ENCODE measurements at regions not wholly inside any gene's neighbourhood (a gene's known extent, or its start where the extent isn't known, plus 50 kb on each side); places are given as distances from the start of the nearest gene placed in this dataset.

DNA sequence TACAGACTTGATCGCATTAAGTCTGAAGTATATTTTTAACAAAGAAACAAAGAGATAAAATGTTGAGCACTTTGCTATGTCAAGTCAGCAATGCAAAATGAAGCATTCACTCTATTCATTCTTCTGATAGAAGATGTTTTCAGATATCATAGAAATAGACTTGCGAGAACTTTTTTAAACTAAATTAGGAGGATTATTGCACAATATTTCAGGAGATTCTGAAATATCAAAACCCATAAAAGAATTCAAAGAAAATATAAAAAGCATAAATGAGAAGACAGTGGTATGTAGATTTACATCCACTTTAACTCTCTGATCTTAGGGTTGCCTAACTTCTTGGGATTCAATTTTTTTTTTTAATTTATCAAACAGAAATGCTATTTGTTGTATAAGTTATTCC is 81.1 kb upstream of the PABPC4L start:
- ChIA-PET POLR2A (no interaction called here), CTCF (interaction anchor here (1.2 kb wide), 1 partner anchor 11 kb away, joined by 3 read pairs; no protein-coding TSS in a partner anchor)
- H3K9me3 ChIP-seq (replicated peaks; ENCODE audit: control insufficient read depth, insufficient read depth, low read length) = no peaks in the 10 kb centered on the region
- TF ChIP-seq EZH2 (IDR thresholded peaks at IDR 0.05; ENCODE audit: borderline replicate concordance, low read depth, low read length, severe bottlenecking) (no peak), GATA2 (IDR thresholded peaks at IDR 0.05; ENCODE audit: insufficient read depth, insufficient read length, low read depth, low read length) (no peak), JUN (IDR thresholded peaks at IDR 0.05; ENCODE audit: borderline replicate concordance, insufficient read depth, insufficient read length, low read depth) (no peak), POLR2AphosphoS5 (IDR thresholded peaks at IDR 0.05; ENCODE audit: insufficient read depth, low read depth, low read length) (no peak), MYC (IDR thresholded peaks at IDR 0.05; ENCODE audit: low read depth, low read length) (no peak), FOS (IDR thresholded peaks at IDR 0.05; ENCODE audit: borderline replicate concordance, insufficient read depth, low read length) (no peak), POLR2A (IDR thresholded peaks at IDR 0.05; ENCODE audit: low read depth, low read length) (no peak)
- TF ChIP-seq, protein P1, sequence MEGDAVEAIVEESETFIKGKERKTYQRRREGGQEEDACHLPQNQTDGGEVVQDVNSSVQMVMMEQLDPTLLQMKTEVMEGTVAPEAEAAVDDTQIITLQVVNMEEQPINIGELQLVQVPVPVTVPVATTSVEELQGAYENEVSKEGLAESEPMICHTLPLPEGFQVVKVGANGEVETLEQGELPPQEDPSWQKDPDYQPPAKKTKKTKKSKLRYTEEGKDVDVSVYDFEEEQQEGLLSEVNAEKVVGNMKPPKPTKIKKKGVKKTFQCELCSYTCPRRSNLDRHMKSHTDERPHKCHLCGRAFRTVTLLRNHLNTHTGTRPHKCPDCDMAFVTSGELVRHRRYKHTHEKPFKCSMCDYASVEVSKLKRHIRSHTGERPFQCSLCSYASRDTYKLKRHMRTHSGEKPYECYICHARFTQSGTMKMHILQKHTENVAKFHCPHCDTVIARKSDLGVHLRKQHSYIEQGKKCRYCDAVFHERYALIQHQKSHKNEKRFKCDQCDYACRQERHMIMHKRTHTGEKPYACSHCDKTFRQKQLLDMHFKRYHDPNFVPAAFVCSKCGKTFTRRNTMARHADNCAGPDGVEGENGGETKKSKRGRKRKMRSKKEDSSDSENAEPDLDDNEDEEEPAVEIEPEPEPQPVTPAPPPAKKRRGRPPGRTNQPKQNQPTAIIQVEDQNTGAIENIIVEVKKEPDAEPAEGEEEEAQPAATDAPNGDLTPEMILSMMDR (IDR thresholded peaks at IDR 0.05; ENCODE audit: extremely low read depth in 1 of 2, insufficient read depth in 1 of 2, low read depth in 1 of 2, low read length in 2 of 2) = no peak
- TF ChIP-seq, protein P2, sequence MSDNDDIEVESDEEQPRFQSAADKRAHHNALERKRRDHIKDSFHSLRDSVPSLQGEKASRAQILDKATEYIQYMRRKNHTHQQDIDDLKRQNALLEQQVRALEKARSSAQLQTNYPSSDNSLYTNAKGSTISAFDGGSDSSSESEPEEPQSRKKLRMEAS (IDR thresholded peaks at IDR 0.05; ENCODE audit: insufficient read depth, insufficient read length) = no peak
- H3K27ac ChIP-seq (ENCODE audit: insufficient read depth, low read depth, low read length) = no peak overlapping the region
- no peaks in the 10 kb centered on the region for H3K4me1 ChIP-seq (ENCODE audit: control insufficient read depth, extremely low read depth, insufficient read depth, low read length)
- dilution Hi-C loops (cut with MboI; ENCODE audit: extremely low pct_ligation_motif_present, low sequenced_read_pairs) (no loop called here), intact Hi-C loops (cut with micrococcal nuclease) (no loop called here)
- H2AFZ ChIP-seq (ENCODE audit: low read depth, low read length) = no peak overlapping the region
- H3K4me2 ChIP-seq (ENCODE audit: insufficient read depth, low read length) = no peak overlapping the region
- no TSS peak for BruUV-seq (replicated peaks)
- no peaks in the 10 kb centered on the region for H3K9me1 ChIP-seq (replicated peaks; ENCODE audit: control insufficient read depth, extremely low read depth, insufficient read depth, low read length)
- no peak overlapping the region for H3K4me3 ChIP-seq (replicated peaks in 1 of 3; ENCODE audit: insufficient read depth in 1 of 3, low read depth in 1 of 3, low read length in 3 of 3)
- FAIRE-seq (no peak), DNase-seq (ENCODE audit: low read depth, low spot score) (no peak)
- no peaks in the 10 kb centered on the region for H3K79me2 ChIP-seq (ENCODE audit: control insufficient read depth, insufficient read depth, low read length)
- no peaks in the 10 kb centered on the region for H3K36me3 ChIP-seq (ENCODE audit: control insufficient read depth in 2 of 2, extremely low read depth in 1 of 2, insufficient read depth in 2 of 2, low read length in 2 of 2)
- no peaks in the 10 kb centered on the region for H3K27me3 ChIP-seq (ENCODE audit: control insufficient read depth in 2 of 2, insufficient read depth in 2 of 2, low read length in 2 of 2)
- H4K20me1 ChIP-seq (replicated peaks; ENCODE audit: control insufficient read depth, extremely low read depth, insufficient read depth, low read length) = no peaks in the 10 kb centered on the region
- H3K9ac ChIP-seq (replicated peaks; ENCODE audit: extremely low read depth, insufficient read depth, low read length) = no peak overlapping the region
